ENCODE measurements at regions not wholly inside any gene's neighbourhood (a gene's known extent, or its start where the extent isn't known, plus 50 kb on each side); places are given as distances from the start of the nearest gene placed in this dataset.

DNA sequence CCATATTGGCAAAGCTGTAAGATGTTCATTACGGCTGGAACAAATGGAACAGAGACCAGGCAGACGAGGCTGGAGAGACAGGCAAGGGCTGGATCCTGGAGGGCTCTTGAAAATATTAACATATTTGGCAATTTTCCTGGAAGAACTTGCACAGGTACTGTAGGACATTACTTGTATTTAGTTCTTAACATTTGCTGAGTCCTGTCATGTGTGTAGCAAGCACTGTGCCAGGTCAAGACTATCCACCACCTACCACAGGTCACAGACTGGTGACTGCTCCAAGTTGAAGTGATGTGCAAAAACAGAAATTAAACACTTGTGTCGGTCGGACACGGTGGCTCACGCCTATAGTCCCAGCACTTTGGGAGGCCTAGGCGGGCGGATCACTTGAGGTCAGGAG lies 58.7 kb upstream of the TNRC6B start (continued):
- TF ChIP-seq TCF7L2 (IDR thresholded peaks at IDR 0.05; ENCODE audit: borderline replicate concordance, extremely low read depth, insufficient read depth, insufficient read length) (no peak), CBX3 (IDR thresholded peaks at IDR 0.05; ENCODE audit: low read depth) (no peak), ELF1 (IDR thresholded peaks at IDR 0.05; ENCODE audit: borderline replicate concordance, low read depth) (no peak), POLR2AphosphoS5 (IDR thresholded peaks at IDR 0.05; ENCODE audit: low read depth, low read length) (no peak), POLR2A (IDR thresholded peaks at IDR 0.05; ENCODE audit: borderline replicate concordance, extremely low read depth, insufficient read depth, insufficient read length) (no peak), YY1 (IDR thresholded peaks at IDR 0.05; ENCODE audit: extremely low read depth, insufficient replicate concordance, low read depth, low read length) (no peak), CEBPB (IDR thresholded peaks at IDR 0.05; ENCODE audit: low read depth) (no peak), FOSL1 (IDR thresholded peaks at IDR 0.05; ENCODE audit: low read depth) (no peak)
- TF ChIP-seq, protein P1, sequence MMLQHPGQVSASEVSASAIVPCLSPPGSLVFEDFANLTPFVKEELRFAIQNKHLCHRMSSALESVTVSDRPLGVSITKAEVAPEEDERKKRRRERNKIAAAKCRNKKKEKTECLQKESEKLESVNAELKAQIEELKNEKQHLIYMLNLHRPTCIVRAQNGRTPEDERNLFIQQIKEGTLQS (IDR thresholded peaks at IDR 0.05): no peak

DNA sequence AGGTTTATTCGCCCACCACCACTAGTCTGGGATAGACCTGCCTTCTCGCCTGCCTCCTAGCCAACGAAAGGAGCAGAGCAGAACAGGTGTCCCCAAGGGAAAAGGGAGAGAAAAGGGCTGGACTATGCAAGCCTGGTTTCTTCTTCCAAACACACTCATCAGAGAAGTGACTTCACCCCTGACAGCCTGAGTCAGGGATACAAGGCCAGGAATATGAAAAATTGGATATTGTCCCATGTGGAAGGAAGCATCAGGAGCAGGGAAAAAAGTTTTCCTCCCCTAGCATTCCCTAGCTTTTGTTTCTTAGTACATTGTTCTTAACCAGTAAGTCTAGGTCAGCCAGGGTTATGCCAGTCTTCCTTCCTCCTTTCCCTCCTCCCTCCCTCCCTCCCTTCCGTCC lies 56.9 kb upstream of the TNRC6B start:
- no peaks in the 10 kb centered on the region for H3K79me2 ChIP-seq (ENCODE audit: insufficient read depth, low read length)
- no peak overlapping the region for H2AFZ ChIP-seq (ENCODE audit: low read depth, low read length, poor library complexity, severe bottlenecking)
- H3K4me1 ChIP-seq (ENCODE audit: control insufficient read depth in 1 of 2, insufficient read depth in 2 of 2, low read length in 2 of 2): no peaks in the 10 kb centered on the region
- H3K4me3 ChIP-seq (replicated peaks in 1 of 2; ENCODE audit: low read depth in 1 of 2, low read length in 2 of 2): no peak overlapping the region
- no peak for DNase-seq (ENCODE audit: low read depth, low spot score)
- H3K27me3 ChIP-seq (ENCODE audit: insufficient read depth, low read length): no peaks in the 10 kb centered on the region
- H3K27ac ChIP-seq (ENCODE audit: low read depth, low read length): no peak overlapping the region
- H3K4me2 ChIP-seq (ENCODE audit: low read length): no peak overlapping the region
- TF ChIP-seq ELF1 (IDR thresholded peaks at IDR 0.05; ENCODE audit: borderline replicate concordance, low read depth) (no peak), SRF (IDR thresholded peaks at IDR 0.05; ENCODE audit: low read depth) (no peak), POLR2A (IDR thresholded peaks at IDR 0.05; ENCODE audit: borderline replicate concordance, extremely low read depth, insufficient read depth, insufficient read length) (no peak), TCF7L2 (IDR thresholded peaks at IDR 0.05; ENCODE audit: borderline replicate concordance, extremely low read depth, insufficient read depth, insufficient read length) (no peak)
- TF ChIP-seq, protein P2, sequence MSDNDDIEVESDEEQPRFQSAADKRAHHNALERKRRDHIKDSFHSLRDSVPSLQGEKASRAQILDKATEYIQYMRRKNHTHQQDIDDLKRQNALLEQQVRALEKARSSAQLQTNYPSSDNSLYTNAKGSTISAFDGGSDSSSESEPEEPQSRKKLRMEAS (IDR thresholded peaks at IDR 0.05): no peak
- no peaks in the 10 kb centered on the region for H3K36me3 ChIP-seq (ENCODE audit: control insufficient read depth in 1 of 2, insufficient read depth in 2 of 2, low read length in 2 of 2)
- ChIA-PET RAD21 (ENCODE audit: low non-redundant PET in 1 of 2, low total read pairs in 2 of 2, uncharacterized antibody in 2 of 2, unreplicated experiment in 2 of 2) (no interaction called here), POLR2A (no interaction called here), CTCF (no interaction called here)
- H3K9me3 ChIP-seq (ENCODE audit: control insufficient read depth in 1 of 2, insufficient read depth in 1 of 2, low read depth in 1 of 2, low read length in 2 of 2): no peaks in the 10 kb centered on the region
- H3K9me2 ChIP-seq (ENCODE audit: insufficient read depth): no peaks in the 10 kb centered on the region
- no peak overlapping the region for H3K9ac ChIP-seq (ENCODE audit: low read length)
- BruUV-seq (replicated peaks): no TSS peak
- no peaks in the 10 kb centered on the region for H4K20me1 ChIP-seq (ENCODE audit: insufficient read depth)
- no peak for ATAC-seq
- intact Hi-C loops (cut with micrococcal nuclease): no loop called here
